GM12892 (cell line): ENCODE measurements at regions not wholly inside any gene's neighbourhood (a gene's known extent, or its start where the extent isn't known, plus 50 kb on each side); places are given as distances from the start of the nearest gene placed in this dataset.

Experiments used
- DNase-seq: peaks from one replicate; pipeline ENCODE4 v3.0.0; 2011; ENCODE audit not compliant: insufficient read length
- FAIRE-seq: peaks from 2 replicates; lab custom pipeline; 2011; peaks lifted over from hg19 to GRCh38; lab: Jason Lieb, UNC
- POLR2A ChIP-seq: IDR thresholded peaks from 2 replicates; pipeline ENCODE4 v1.6.1; 2011; ENCODE audit warnings: low read depth, low read length, control low read depth
- POLR2AphosphoS5 ChIP-seq: IDR thresholded peaks from 2 replicates; pipeline ENCODE4 v1.6.1; 2011; ENCODE audit warnings: low read depth, low read length, control low read depth
- TAF1 ChIP-seq: IDR thresholded peaks from 2 replicates; pipeline ENCODE4 v1.6.1; 2011; ENCODE audit warnings: low read depth, mild to moderate bottlenecking, control low read depth, low read length, borderline replicate concordance

DNA sequence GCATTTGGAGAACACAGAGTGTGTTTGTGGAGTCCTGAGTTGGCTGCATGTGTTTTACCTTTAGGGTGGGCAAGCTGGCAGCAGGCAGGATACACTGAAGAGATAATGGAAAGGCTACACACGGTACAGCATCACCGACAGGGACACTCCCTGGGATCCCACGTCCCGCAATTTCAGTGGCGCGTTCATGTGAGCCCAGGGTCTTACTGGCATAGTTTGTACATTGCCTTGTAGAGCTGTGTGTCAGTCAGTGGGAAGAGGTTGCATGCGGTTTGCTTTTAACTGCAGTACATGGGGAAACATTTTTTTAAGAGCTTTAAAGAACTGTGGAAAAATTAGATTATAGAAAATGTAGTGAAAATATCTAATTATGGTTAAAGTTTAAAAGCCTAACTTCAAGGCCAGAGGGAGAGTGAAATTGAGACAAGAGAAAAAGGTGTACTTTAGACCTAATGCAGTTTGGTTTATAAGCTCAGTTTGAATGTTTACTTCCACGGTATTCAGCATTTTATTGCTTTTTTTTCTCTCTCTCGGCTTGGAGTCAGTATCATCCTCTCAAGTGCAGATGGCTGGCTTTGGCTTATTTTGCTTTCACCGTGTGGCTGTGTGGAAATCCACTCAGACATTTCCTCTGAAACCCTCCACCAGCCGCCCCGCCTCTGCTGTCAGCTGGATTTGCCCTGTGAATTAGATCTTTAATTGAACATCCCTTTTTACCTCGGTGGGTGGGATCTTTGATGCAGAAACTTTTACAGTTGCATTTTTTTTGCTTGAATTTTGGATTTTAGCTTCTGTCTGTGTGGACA, 364.2 kb upstream of the COBL start:
- DNase-seq, result no peak
- TF ChIP-seq POLR2AphosphoS5, result no peak
- TF ChIP-seq POLR2A, result no peak
- no peak for TF ChIP-seq TAF1
- FAIRE-seq, result no peak

DNA sequence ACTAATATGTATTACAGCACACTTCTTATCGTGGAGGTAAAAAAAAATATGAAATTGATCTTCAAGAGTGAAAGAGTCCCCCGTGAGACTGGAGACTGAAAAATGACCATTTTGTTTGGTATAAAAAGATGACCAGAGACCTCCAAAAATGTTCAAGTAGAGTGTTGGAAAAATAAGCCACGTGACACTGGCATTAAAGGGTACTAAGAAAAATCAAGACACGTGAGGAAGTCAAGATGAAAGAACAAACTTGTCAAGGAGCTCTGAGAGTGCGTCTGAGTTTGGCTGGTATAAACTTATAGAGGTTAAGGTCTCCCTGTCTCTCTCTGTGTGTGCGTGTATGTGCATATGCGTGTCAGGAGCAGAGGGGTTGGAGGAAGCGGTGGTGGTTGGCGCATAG, 362.7 kb upstream of the COBL start:
- TF ChIP-seq POLR2A (no peak), TAF1 (no peak), POLR2AphosphoS5 (no peak)
- FAIRE-seq (no peak), DNase-seq (no peak)

DNA sequence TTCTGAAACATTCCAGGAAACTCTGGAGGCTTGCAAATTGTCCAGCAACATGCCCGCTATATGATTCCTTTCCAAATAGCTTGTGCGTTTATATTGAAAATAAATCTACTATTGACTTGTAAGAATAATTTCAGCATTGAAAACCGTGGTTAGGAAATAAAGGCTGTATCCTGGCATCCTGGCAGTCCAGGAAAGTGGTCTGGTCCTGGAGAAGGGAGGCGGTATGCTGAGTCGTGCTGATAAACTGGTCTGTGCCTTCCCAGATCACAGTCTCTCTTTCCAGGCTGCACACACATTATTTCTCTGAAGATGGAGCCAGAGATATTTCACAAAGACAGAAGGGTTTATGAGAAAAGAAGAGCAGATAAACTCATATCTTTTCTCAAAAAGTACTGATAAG, 350.1 kb upstream of the COBL start:
- TF ChIP-seq POLR2A (no peak), POLR2AphosphoS5 (no peak), TAF1 (no peak)
- DNase-seq (no peak), FAIRE-seq (no peak)

DNA sequence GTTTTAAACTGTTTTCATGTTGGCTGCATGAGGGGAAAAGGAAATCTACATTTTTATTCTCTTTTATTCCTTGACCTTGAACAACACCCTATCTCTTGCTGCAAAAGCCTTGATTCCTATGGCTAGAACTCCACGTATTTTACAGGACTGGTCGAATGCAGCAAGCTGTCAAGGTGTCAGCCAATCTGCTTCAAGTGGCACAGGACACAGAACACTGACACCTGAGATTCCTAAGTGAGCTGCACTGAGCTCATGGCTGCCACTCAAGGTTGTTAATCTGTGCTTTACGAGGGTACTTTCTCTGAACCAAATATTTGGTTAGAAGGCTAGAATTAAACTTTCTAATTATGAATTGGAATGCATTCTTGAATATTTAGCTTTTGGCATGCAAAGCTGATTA, 349.7 kb upstream of the COBL start:
- DNase-seq (no peak), FAIRE-seq (no peak)
- TF ChIP-seq POLR2A (no peak), TAF1 (no peak), POLR2AphosphoS5 (no peak)

DNA sequence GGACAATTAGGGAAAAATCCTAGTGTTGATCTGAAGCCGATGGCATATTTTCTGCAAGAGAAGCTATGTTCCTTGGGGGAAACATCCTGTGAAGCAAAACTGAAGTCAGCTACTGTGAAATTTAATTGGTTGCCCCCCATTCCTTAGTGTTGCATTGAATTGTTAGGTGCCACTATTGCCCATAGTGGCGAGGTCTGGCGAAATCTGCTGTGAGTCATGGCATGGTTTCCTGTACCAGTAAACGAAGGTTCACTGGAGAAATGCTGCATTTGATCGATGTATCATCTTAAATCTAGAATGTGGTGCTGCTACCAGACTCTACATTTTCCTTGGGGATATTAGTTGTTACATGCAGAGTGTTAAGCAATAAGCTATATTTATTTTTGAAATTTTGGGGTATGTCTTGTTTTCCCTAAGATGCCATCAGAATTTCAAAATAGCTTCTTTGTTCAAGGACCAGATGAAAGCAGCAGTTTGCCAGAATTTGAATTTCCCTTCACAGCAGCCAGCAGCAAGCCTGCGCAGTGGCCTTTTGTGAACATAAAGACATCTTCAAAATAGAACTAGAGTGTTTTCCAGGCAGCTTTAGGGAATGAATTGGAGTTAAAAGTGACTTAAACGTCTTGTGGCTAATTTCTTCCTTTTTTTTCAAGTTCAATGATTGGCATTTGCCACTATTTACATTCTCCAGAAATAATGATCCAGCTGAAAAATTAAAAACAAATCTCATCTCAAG, 348.6 kb upstream of the COBL start:
- no peak for DNase-seq
- TF ChIP-seq TAF1, result no peak
- no peak for TF ChIP-seq POLR2AphosphoS5
- TF ChIP-seq POLR2A, result no peak

DNA sequence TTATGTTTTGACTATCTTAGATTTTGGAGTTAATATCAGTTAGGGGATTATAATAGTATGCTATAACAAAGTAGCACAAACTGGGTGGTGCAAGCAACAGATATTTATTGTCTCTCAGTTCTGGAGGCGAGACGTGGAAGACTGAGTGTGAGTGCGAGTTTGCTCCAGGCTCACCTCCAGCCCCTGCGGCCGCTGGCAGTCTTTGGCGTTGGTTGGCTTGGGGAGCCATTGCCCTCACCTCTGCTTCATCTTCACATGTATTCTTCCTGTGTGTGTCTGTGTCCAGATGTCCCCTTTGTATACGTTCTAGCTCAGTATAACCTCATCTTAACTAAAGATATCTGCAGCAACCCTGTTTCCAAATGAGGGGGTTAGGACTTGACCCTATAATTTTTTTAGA, 343.9 kb upstream of the COBL start:
- FAIRE-seq (no peak), DNase-seq (no peak)
- TF ChIP-seq TAF1, result no peak
- TF ChIP-seq POLR2A, result no peak
- TF ChIP-seq POLR2AphosphoS5, result no peak

More for the DNA sequence above, 348.6 kb upstream of the COBL start:
- no peak for FAIRE-seq

DNA sequence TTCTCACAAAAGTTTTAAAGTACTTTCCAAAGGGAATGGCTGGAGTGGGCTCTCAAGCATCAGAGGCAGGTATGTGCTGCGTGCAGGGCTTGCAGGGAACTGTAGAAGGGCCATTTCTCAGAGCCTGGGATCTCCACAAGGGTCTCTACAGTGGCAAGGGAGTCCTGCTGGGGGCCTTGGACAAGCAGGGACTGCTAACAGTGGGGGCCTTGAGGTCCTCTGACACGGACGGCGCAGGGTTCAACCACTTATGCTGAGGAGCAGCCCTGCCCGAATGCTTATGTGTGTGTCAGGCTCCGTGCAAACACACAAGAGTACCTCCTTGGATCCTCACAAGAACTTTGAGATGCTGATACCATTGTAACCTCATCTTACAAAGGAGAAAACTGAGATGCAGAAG, 342.1 kb upstream of the COBL start:
- DNase-seq (no peak), FAIRE-seq (no peak)
- no peak for TF ChIP-seq POLR2AphosphoS5
- TF ChIP-seq TAF1, result no peak
- no peak for TF ChIP-seq POLR2A

DNA sequence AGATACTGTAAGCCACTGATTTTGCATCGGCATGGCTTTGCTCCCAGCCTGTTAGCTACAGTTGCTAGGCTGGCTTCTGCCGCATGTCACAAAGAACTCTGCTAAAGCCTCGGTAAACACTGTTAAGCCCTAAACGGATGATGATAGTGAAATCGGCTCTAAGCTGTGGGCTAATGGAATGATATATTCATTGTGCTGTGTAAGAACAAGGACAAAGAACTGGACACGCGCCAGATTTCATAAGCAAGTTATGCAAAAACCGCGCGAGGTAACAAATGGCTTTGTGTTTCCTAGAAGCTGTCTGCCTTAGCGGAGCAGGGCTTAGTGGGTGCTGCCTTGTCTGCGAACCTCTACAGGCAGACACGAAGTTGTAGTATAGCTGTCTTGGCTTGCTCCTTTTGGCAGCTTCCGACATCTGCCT, 331.3 kb upstream of the COBL start:
- DNase-seq, result no peak
- TF ChIP-seq POLR2AphosphoS5, result no peak
- no peak for TF ChIP-seq POLR2A
- TF ChIP-seq TAF1, result no peak
- FAIRE-seq, result no peak

DNA sequence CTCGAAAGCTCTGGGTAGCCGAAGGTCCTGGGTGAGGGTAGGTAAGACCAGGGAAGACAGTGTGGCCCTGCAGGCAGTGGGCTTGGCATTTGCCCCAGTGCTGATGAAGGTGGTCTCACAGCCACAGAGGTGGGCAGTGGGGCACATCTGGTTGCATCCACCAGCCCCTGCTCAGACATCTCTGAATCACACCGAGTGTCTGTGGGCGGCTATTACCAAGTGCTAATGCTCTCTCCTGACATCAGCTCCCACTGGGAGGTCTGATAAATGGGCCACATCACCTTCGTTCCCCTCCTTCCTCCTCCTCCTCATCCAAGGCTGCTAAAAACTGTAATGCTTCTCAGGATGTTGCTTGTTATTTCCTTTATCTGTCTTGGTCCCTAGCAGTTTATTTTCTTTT, 330.9 kb upstream of the COBL start:
- no peak for FAIRE-seq
- DNase-seq, result no peak
- TF ChIP-seq POLR2AphosphoS5, result no peak
- TF ChIP-seq POLR2A, result no peak
- no peak for TF ChIP-seq TAF1

DNA sequence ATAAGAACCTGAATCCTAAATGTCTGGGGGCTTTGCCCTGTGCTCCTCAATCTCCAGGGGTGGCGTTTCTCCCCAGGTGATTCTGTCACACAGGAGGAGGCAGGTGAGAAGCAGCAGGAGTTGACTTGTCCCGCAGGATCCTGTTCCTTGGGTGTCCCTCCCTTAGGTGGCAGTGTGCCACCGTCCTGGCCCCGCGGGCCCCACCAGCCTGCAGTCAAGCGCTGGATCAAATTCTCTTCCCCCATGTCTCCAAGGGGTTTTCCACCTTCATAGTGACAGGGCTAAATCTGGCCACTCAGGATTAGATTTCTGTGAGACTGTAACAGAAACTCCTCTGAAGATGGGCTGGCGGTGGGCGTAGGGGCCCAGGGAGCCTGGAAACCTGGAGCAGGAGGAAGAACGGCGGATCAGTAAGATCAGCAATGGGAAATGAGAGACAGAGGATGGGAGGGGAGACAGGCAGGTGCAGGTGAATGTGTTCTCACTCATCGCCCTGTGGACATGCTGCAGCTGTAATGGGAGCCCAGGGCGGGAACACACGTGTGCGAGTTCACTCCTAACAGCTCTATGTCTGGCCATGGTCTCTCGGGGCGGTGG, 329.2 kb upstream of the COBL start:
- no peak for FAIRE-seq
- TF ChIP-seq POLR2A (no peak), TAF1 (no peak), POLR2AphosphoS5 (no peak)
- no peak for DNase-seq

DNA sequence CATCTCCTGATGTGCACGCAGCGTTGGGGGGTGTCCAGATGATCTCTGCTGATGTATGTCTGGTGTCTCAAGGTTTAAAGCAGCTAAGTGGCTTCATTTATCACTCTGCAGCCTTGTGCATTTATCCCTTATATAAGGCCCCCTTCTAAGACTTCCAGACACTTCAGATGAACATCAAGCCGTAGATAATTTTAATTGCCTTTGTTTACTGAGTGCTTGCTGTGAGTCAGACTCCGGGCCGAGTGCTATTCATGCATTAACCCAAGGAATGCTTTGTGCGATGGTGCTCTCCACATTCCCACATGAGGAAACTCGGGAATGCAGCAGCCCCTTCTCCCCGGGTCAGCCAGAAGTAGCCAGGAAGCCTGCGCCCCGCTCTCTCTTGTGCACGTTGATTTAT, 328.6 kb upstream of the COBL start:
- DNase-seq (no peak), FAIRE-seq (no peak)
- TF ChIP-seq POLR2A, result no peak
- no peak for TF ChIP-seq POLR2AphosphoS5
- TF ChIP-seq TAF1, result no peak

DNA sequence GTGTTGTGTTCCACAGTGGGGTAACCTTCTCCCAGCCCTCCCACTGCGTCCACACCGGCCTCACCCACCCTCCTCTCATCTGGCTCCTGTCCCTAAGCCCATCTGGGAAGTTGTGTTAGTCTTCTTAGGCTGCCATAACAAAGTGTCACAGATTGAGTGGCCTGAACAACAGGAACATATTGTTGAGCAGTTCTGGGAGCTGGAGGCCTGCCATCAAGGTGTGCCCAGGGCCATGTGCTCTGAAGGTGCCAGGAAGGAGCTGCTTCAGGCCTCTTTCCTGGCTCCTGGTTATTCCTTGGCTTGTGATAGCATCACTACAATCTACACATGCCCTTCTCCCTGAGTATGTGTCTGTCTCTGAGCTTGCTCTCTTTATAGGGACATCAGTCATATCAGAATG, 327.6 kb upstream of the COBL start:
- TF ChIP-seq POLR2A, result no peak
- TF ChIP-seq TAF1, result no peak
- TF ChIP-seq POLR2AphosphoS5, result no peak
- FAIRE-seq (no peak), DNase-seq (no peak)
